GM21447 (cell line): ENCODE measurements at regions not wholly inside any gene's neighbourhood (a gene's known extent, or its start where the extent isn't known, plus 50 kb on each side); places are given as distances from the start of the nearest gene placed in this dataset.

Experiments used
- ATAC-seq: cut with Tn5 transposase; IDR thresholded peaks from one replicate; pipeline ENCODE4 v1.9.1; 2021; ENCODE audit not compliant: unreplicated experiment

GRCh38 chr7:52502281-52502680 is 533.2 kb upstream of the POM121L12 start:
- ATAC-seq, result no peak

DNA sequence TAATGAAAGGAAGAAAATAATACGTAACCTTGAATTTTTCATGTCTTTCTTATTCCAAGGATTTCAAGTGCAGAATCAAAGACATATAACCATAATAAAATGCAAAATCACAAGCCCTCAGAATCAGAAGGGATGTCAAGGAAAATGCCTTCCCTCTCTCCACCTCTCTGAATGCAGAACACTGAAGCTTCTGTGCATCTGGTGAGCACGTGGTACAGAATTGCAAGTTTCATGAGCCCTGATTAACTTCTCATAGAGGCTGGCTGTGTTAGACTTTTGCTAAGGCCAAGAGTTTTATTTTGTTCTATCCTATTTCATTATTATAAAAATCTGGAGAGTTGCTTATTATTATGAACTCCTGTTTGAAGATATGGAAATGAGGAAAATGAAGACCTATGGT is 533.7 kb upstream of the POM121L12 start:
- no peak for ATAC-seq

GRCh38 chr7:52500841-52501240 is 534.6 kb upstream of the POM121L12 start:
- no peak for ATAC-seq

GRCh38 chr7:52498366-52498765 is 537.1 kb upstream of the POM121L12 start:
- ATAC-seq, result no peak

DNA sequence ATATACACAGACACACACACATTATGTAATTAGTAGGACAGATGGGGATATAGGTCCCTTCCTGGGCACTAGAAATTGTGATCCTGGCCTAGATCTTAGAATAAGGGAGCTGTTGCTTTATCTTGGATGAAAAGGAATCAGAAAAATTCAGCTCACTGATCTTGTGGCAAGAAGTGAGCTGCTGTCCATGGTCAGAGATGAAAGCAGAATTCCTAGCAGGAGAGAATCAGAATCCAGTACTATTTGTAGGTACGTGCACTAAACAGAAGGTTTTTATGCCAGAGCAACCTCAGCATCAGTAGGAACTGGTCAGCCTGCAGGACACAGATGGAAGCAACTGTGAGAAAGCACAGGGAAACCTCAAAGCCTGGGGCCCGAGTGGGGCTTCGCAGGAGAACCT is 549.2 kb upstream of the POM121L12 start:
- ATAC-seq, result no peak

GRCh38 chr7:52482076-52482475 is 553.4 kb upstream of the POM121L12 start:
- no peak for ATAC-seq

- ATAC-seq, result no peak
Measured at GRCh38 chr7:52481571-52481970, 553.9 kb upstream of the POM121L12 start.

DNA sequence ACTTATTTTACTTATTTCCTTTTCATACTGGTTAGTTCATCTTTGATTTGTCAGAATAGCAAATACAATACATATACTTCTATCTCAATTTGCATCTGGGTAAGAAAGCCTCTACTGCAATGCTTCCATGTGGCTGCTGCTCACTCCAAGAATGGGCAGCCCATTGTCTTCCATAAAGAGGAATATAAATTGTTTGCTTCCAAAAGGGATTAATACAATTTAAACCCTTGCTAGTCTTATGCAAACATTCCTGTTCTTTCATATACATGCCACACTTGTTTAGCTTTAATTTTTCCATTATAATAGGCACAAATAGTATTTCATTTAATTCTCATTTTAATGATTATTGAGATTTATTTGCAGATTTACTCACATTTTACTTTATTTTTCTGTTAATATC is 555.4 kb upstream of the POM121L12 start:
- ATAC-seq, result no peak

DNA sequence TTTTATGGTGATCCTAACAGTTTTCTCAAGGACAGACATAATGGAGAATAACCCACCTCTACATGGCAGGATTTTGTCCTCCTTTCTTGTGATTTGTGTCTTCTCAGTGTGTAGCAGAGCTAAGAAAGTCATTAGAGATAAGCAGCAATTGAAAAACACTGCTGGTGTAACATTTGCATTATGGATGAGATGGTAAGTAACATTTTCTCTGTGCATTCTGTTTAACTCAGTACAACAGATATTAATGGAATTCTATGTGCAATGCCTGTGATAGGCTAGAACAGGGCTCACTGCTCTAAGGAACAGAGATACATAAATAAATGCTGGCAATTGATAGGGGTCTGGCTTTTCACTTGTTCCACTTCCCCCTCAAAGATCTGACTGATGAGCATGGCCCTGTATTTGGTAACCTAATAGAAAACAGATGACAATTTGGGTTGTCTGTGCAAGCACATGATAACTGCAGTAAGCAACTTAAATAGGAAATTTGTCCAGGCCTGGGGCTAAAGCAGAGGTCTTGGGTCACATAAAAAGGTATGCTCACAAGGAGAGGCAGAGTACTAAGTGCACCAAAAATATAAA is 560.3 kb upstream of the POM121L12 start:
- no peak for ATAC-seq

DNA sequence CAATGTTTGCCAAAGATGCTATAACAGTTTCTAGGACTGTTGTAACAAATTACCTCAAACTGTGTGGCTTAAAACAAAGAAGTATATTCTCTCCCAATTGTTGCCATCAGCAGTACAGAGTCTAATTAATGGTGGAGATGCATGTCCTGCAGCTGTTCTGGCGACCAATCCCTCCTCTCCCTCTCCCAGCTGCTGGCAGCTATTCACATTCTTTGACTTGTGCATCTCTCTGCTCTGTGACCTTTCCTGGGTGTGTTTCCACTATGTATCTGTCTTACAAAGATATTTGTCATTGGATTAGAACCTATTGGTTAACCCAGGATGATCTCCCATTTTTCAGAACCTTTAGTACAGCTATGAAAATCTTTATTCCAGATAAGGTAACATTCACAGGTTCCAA is 561.7 kb upstream of the POM121L12 start:
- ATAC-seq, result no peak

GRCh38 chr7:52472006-52472620 is 563.3 kb upstream of the POM121L12 start:
- ATAC-seq, result no peak

DNA sequence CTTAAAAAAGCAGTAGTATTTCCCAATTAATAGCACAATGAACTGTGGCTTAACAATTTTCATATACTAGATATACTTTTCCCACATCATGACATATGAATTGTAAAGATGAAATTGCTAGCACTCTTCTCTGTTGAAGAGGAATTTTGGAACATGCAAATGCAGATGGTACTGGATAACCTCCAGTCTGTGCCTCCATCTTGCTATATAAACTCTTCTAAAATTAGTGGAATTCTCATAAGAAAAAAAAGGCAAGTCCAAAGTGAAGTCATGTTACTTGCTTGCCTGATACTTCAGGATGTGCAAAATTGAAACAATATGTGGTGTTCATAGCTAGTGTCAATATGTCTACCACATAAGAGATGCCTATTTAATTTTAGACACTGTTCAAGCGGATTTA is 570.2 kb upstream of the POM121L12 start:
- no peak for ATAC-seq

- ATAC-seq, result no peak
Measured at GRCh38 chr7:52463341-52463740, 572.1 kb upstream of the POM121L12 start.

DNA sequence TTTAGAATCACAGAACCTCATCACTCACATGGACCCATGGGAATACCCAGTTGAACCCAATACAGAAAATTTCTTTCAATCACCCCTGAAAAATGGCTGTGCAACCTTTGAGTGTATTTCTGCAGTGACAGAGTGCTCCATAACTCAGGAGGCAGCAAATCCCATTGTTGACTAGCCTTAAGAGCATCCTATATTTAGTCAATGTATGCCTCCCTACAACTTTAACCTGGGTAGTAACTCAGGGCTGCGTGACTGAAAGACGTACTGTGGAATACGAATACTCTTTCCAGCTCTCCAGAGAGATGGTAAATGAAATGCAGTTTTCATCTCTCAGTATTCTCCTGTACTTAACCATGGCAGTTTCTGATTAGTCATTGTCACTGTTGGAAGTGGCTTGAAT is 573.0 kb upstream of the POM121L12 start:
- ATAC-seq, result no peak

GRCh38 chr7:52455571-52455970 is 579.9 kb upstream of the POM121L12 start:
- ATAC-seq, result no peak

DNA sequence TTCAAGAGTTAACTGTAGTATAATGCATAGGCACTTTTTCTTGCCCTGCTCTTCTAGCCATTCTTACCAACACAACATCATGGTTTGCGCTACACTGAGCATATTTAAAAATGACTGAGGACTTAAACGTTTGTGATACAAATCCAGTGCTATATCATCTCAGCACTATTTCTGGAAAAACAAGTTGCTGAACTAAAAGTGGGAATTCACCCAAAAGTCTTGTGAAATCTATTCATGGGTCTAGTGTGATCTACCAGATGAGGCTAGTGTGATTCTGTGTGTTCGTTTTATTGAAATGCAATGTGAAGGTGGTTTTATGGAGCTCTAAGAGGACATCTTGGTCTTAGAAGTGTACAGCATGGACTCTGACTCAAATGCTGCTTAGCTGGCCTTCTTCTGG is 584.6 kb upstream of the POM121L12 start:
- no peak for ATAC-seq

GRCh38 chr7:52447581-52448180 is 587.8 kb upstream of the POM121L12 start:
- no peak for ATAC-seq

- ATAC-seq, result no peak
Measured at GRCh38 chr7:52436278-52436677, 599.2 kb upstream of the POM121L12 start.

DNA sequence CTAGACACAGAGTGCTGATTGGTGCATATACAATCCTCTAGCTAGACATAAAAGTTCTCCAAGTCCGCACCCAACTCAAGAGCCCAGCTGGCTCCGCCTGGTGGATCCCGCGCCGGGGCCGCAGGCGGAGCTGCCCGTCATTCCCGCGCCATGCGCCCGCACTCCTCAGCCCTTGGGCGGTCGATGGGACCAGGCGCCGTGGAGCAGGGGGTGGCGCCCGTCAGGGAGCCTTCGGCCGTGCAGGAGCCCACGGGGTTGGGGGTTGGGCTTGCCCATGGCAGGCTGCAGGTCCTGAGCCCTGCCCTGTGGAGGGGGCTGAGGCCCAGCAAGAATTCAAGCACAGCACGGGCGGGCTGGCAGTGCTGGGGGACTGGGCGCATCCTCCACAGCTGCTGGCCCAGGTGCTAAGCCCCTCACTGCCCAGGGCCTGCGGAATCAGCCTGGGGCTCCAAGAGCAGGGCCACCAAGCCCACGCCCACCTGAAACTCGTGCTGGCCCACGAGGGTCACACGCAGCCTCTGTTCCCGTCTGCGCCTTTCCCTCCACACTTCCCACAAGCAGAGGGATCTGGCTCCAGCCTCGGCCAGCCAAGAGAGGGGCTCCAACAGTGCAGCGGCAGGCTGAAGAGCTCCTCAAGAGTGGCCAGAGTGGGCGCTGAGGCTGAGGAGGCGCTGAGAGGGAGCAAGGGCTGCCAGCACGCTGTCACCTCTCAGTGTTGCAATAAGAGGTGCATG is 604.2 kb upstream of the POM121L12 start:
- ATAC-seq, result no peak

GRCh38 chr7:52423251-52423650 is 612.2 kb upstream of the POM121L12 start:
- ATAC-seq, result no peak

DNA sequence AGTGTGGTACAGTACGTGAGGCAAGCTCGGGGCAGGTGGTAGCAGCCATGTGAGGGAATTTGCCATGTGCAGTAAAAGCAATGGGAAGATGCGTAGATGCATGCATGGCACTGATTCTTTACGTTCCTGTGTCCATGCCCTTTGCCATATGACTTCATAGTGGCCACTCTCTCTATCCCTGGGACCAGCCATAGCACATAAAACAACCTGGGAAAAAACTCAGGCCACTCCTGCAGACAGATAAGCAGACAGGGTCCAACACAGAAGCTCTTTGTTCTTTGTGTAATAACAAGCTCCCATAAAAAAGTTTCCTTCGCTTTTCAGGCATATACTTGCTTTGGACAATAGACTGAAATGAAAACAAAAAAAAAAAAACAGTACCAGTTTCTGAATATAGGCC is 622.4 kb upstream of the POM121L12 start:
- no peak for ATAC-seq

DNA sequence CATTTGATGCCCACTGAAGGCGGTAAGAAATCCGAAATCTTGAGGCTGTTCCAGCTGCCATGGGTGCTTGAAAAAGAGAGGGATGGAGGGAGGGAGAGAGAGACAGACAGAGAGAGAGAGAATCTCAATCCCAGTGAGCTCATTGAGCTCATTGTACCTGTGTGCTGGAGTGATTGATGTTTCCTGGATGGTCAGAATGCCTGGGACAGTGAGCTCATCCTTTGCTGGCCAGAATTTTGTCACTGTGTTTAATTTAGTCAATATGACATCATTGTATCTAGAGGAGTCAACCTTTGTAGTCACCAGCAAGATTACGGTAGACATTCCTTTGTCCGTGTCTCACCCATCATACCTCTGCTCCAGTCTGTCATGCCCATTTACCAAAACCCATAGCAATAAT is 625.4 kb upstream of the POM121L12 start:
- no peak for ATAC-seq
